H1 (cell line): ENCODE measurements at regions not wholly inside any gene's neighbourhood (a gene's known extent, or its start where the extent isn't known, plus 50 kb on each side); places are given as distances from the start of the nearest gene placed in this dataset.

Source experiments
- CTCF ChIA-PET: fragments of 300-600 bp; sonication (Branson Sonifier 250); formaldehyde crosslinking; loops from one replicate; lab custom pipeline; 2021; ENCODE audit not compliant: partially characterized antibody; lab: Charles Lee
- POLR2A ChIA-PET: fragments of 300-600 bp; sonication (Branson Sonifier 250); formaldehyde crosslinking; loops from one replicate; lab custom pipeline; 2021; ENCODE audit warnings: inconsistent platforms; ENCODE audit not compliant: partially characterized antibody; lab: Charles Lee
- DNase-seq, 2 experiments: peaks; one replicate each; pipeline versions ENCODE4 v3.0.0 to v3.0.0-alpha.2; 2010 to 2022; ENCODE audit warnings: low spot score in 2 of 2, low read depth in 1 of 2, mixed read lengths in 1 of 2
- FAIRE-seq: peaks from 2 replicates; lab custom pipeline; 2011; peaks lifted over from hg19 to GRCh38; lab: Jason Lieb, UNC
- H2AFZ ChIP-seq: 2 replicates; pipeline ENCODE4 v1.8.1; 2012; ENCODE audit warnings: low read length, inconsistent platforms
- H2AK5ac ChIP-seq: 2 replicates; pipeline ENCODE4 v1.6.1; 2013; ENCODE audit warnings: low read depth, low read length
- H2BK120ac ChIP-seq: replicated peaks from 2 replicates; pipeline ENCODE3; 2013; ENCODE audit warnings: low read depth, low read length, inconsistent platforms
- H2BK12ac ChIP-seq: 2 replicates; pipeline ENCODE4 v1.6.1; 2013; ENCODE audit warnings: low read depth, low read length
- H2BK15ac ChIP-seq: 2 replicates; pipeline ENCODE4 v1.6.1; 2013; ENCODE audit warnings: low read length
- H2BK20ac ChIP-seq: 2 replicates; pipeline ENCODE4 v1.6.1; 2013; ENCODE audit warnings: low read length
- H2BK5ac ChIP-seq: 2 replicates; pipeline ENCODE4 v1.6.1; 2013; ENCODE audit warnings: low read depth, low read length
- H3K14ac ChIP-seq: 2 replicates; pipeline ENCODE4 v1.6.1; 2013; ENCODE audit warnings: inconsistent platforms; ENCODE audit not compliant: insufficient read length
- H3K18ac ChIP-seq: 2 replicates; pipeline ENCODE4 v1.6.1; 2013; ENCODE audit warnings: low read length; ENCODE audit errors: extremely low read depth
- H3K23ac ChIP-seq: 2 replicates; pipeline ENCODE4 v1.6.1; 2013; ENCODE audit warnings: inconsistent platforms; ENCODE audit not compliant: insufficient read length
- H3K23me2 ChIP-seq: 2 replicates; pipeline ENCODE4 v1.6.1; 2013; ENCODE audit warnings: low read depth, low read length
- H3K27ac ChIP-seq: 2 replicates; pipeline ENCODE4 v1.6.1; 2011; ENCODE audit warnings: low read depth, low read length, inconsistent platforms
- H3K27me3 ChIP-seq, 4 experiments: replicated peaks in 1 of 4; 1 replicate in 1 of 4; 2 replicates in 3 of 4; pipeline versions ENCODE4 v1.6.1 to v1.8.1; 2011 to 2013; ENCODE audit warnings: low read length in 3 of 4, mild to moderate bottlenecking in 3 of 4, inconsistent platforms in 2 of 4, mixed read lengths in 2 of 4, moderate library complexity in 1 of 4; ENCODE audit not compliant: control insufficient read depth in 3 of 4, insufficient read depth in 3 of 4; ENCODE audit errors: extremely low read depth in 1 of 4
- H3K36me3 ChIP-seq, 4 experiments: 2 replicates each; pipeline versions ENCODE4 v1.6.1 to v1.8.1; 2011 to 2013; ENCODE audit warnings: mild to moderate bottlenecking in 4 of 4, low read length in 3 of 4, moderate library complexity in 2 of 4, control low read depth in 1 of 4, inconsistent platforms in 1 of 4; ENCODE audit not compliant: insufficient read depth in 4 of 4, control insufficient read depth in 2 of 4
- H3K4ac ChIP-seq: replicated peaks from 2 replicates; pipeline ENCODE3; 2013; ENCODE audit warnings: low read length, low read depth, mixed read lengths, inconsistent platforms; ENCODE audit not compliant: insufficient read length
- H3K4me1 ChIP-seq, 4 experiments: replicated peaks in 1 of 4; 1 replicate in 1 of 4; 2 replicates in 3 of 4; pipeline versions ENCODE4 v1.6.1 to v1.8.1; 2011 to 2013; ENCODE audit warnings: low read length in 3 of 4, inconsistent platforms in 2 of 4, mixed read lengths in 1 of 4; ENCODE audit not compliant: insufficient read depth in 4 of 4, control insufficient read depth in 3 of 4
- H3K4me2 ChIP-seq, 2 experiments: 2 replicates each; pipeline versions ENCODE4 v1.6.1 to v1.8.1; 2011 to 2013; ENCODE audit warnings: low read depth in 2 of 2, low read length in 2 of 2, control low read depth in 1 of 2, inconsistent platforms in 1 of 2, mild to moderate bottlenecking in 1 of 2; ENCODE audit not compliant: insufficient read depth in 1 of 2
- H3K4me3 ChIP-seq, 4 experiments: fragments of 200-600, 300-600 bp in 1 of 4; sonication (generic), shearing (Covaris generic), sonication (Bioruptor Twin) in 1 of 4; 2 replicates each; pipeline versions ENCODE4 v1.5.1 to v1.8.1; 2011 to 2016; ENCODE audit warnings: low read length in 4 of 4, low read depth in 3 of 4, control low read depth in 2 of 4, inconsistent platforms in 2 of 4, mild to moderate bottlenecking in 2 of 4, mixed read lengths in 1 of 4, moderate library complexity in 1 of 4; ENCODE audit not compliant: insufficient read depth in 2 of 4; ENCODE audit errors: extremely low read depth in 1 of 4
- H3K56ac ChIP-seq: replicated peaks from 2 replicates; pipeline ENCODE3; 2013; ENCODE audit warnings: low read depth, mild to moderate bottlenecking, mixed read lengths, low read length, inconsistent platforms; ENCODE audit not compliant: insufficient read length
- H3K79me1 ChIP-seq: 2 replicates; pipeline ENCODE4 v1.6.1; 2013; ENCODE audit warnings: low read depth, low read length, control low read depth
- H3K79me2 ChIP-seq, 2 experiments: 2 replicates each; pipeline versions ENCODE4 v1.6.1 to v1.8.1; 2012 to 2013; ENCODE audit warnings: low read length in 2 of 2, mild to moderate bottlenecking in 2 of 2, inconsistent platforms in 1 of 2; ENCODE audit not compliant: insufficient read depth in 2 of 2, control insufficient read depth in 1 of 2
- H3K9ac ChIP-seq, 4 experiments: replicated peaks in 1 of 4; 1 replicate in 1 of 4; 2 replicates in 3 of 4; pipeline versions ENCODE4 v1.6.1 to v1.8.1; 2011 to 2013; ENCODE audit warnings: low read depth in 3 of 4, low read length in 3 of 4, control low read depth in 2 of 4, mild to moderate bottlenecking in 2 of 4, moderate library complexity in 2 of 4, inconsistent platforms in 1 of 4; ENCODE audit errors: extremely low read depth in 1 of 4
- H3K9me3 ChIP-seq, 2 experiments: 2 replicates each; pipeline versions ENCODE4 v1.6.1 to v1.8.1; 2012 to 2013; ENCODE audit warnings: mild to moderate bottlenecking in 2 of 2, moderate library complexity in 2 of 2, control low read depth in 1 of 2, inconsistent platforms in 1 of 2, low read depth in 1 of 2, low read length in 1 of 2, mixed read lengths in 1 of 2; ENCODE audit not compliant: insufficient read depth in 2 of 2
- H4K20me1 ChIP-seq, 2 experiments: replicated peaks in 1 of 2; 2 replicates each; pipeline versions ENCODE3 to v1.8.1; 2011 to 2013; ENCODE audit warnings: inconsistent platforms in 2 of 2, low read length in 2 of 2, mild to moderate bottlenecking in 1 of 2; ENCODE audit not compliant: insufficient read depth in 2 of 2, control insufficient read depth in 1 of 2
- H4K5ac ChIP-seq: 2 replicates; pipeline ENCODE4 v1.6.1; 2013; ENCODE audit warnings: low read length, low read depth, mixed read lengths, inconsistent platforms; ENCODE audit not compliant: insufficient read length
- H4K8ac ChIP-seq: 2 replicates; pipeline ENCODE4 v1.8.0; 2013; ENCODE audit warnings: mild to moderate bottlenecking, moderate library complexity, low read length, inconsistent platforms; ENCODE audit not compliant: insufficient read depth; ENCODE audit errors: extremely low read depth
- H4K91ac ChIP-seq: replicated peaks from 2 replicates; pipeline ENCODE3; 2013; ENCODE audit warnings: low read length, mixed read lengths, inconsistent platforms; ENCODE audit not compliant: insufficient read length
- CBX5 ChIP-seq: fragments of 300-800, 300-1000 bp; sonication (generic); IDR thresholded peaks from 2 replicates; pipeline ENCODE4 v1.7.1; 2016; ENCODE audit warnings: antibody characterized with exemption, low read length, low read depth
- KDM4A ChIP-seq: IDR thresholded peaks from one replicate; pipeline ENCODE4 v1.7.1; 2012; ENCODE audit warnings: low read depth, mild to moderate bottlenecking, moderate library complexity, low read length, inconsistent platforms; ENCODE audit not compliant: severe bottlenecking
- PHF8 ChIP-seq: fragments of 200-600 bp; sonication (generic); conservative IDR thresholded peaks from 2 replicates; pipeline ENCODE4 v1.7.1; 2012; ENCODE audit warnings: low read depth, mild to moderate bottlenecking, inconsistent platforms, low read length, moderate library complexity
- SIX5 ChIP-seq: IDR thresholded peaks from 2 replicates; pipeline ENCODE4 v1.6.1; 2011; ENCODE audit warnings: mild to moderate bottlenecking, low read depth, low read length
- SP1 ChIP-seq: IDR thresholded peaks from 2 replicates; pipeline ENCODE4 v1.6.1; 2011; ENCODE audit warnings: low read depth, low read length
- YY1 ChIP-seq: IDR thresholded peaks from 2 replicates; pipeline ENCODE4 v1.6.1; 2011; ENCODE audit warnings: low read depth, mild to moderate bottlenecking, low read length
- WGBS, 2 experiments: shearing (Covaris generic) in 1 of 2; methylation state at CpG; one replicate each; pipeline versions ENCODE4 v1.1.6 to v1.1.7; 2013 to 2015; ENCODE audit warnings: low lambda C conversion rate in 2 of 2, mixed read lengths in 2 of 2, inconsistent platforms in 1 of 2, low coverage in 1 of 2, missing lambda C conversion rate in 1 of 2; ENCODE audit not compliant: insufficient replicate concordance in 2 of 2, insufficient coverage in 1 of 2, insufficient read length in 1 of 2; ENCODE audit errors: extremely low coverage in 1 of 2, missing lambda C conversion rate in 1 of 2; 5-methylcytosine and 5-hydroxymethylcytosine counted together

- Histone ChIP-seq H3K4me2 (no peak overlapping the region), H4K91ac (no peak overlapping the region), H3K4me3 (no peak overlapping the region), H3K27ac (no peak overlapping the region), H2BK120ac (no peak overlapping the region), H4K5ac (no peak overlapping the region), H3K9ac (no peak overlapping the region), H2BK20ac (no peak overlapping the region), H3K23ac (no peak overlapping the region), H2BK15ac (no peak overlapping the region), H4K8ac (no peak overlapping the region), H2AK5ac (no peak overlapping the region), H3K4me1 (no peaks in the 10 kb centered on the region), H3K27me3 (peaks cover 0 to 1% (median 0%) of the 10 kb centered on the region in 4 experiments; a peak in 1 of 7 replicates), H2BK12ac (no peak overlapping the region), H3K9me3 (no peaks in the 10 kb centered on the region), H3K56ac (no peak overlapping the region), H2BK5ac (no peak overlapping the region), H3K23me2 (no peaks in the 10 kb centered on the region), H3K4ac (no peak overlapping the region), H3K79me1 (no peaks in the 10 kb centered on the region), H3K79me2 (no peaks in the 10 kb centered on the region), H3K14ac (no peak overlapping the region), H2AFZ (no peak overlapping the region), H3K18ac (no peak overlapping the region), H3K36me3 (no peaks in the 10 kb centered on the region), H4K20me1 (no peaks in the 10 kb centered on the region)
- WGBS, 2 experiments = 95% methylated on average over 1 of the region's 1 CpG; no CpG with 5 or more reads in 1 of the 2 experiments
- DNase-seq (no peak), FAIRE-seq (no peak)
- no peak for TF ChIP-seq SIX5
- no peak for TF ChIP-seq YY1
- no peak for TF ChIP-seq CBX5
- no peak for TF ChIP-seq KDM4A
- TF ChIP-seq PHF8 = no peak
- no peak for TF ChIP-seq SP1
- POLR2A ChIA-PET = no interaction called here
- CTCF ChIA-PET = no interaction called here
Measured at GRCh38 chr18:27249933-27250332, 64.8 kb upstream of the CHST9 start.
